HCT116 (cell line): ENCODE measurements at regions not wholly inside any gene's neighbourhood (a gene's known extent, or its start where the extent isn't known, plus 50 kb on each side); places are given as distances from the start of the nearest gene placed in this dataset.

ENCODE experiments used
- CTCF ChIP-seq, 3 experiments: fragments of 200-600 bp in 1 of 3; sonication (generic) in 1 of 3; IDR thresholded peaks in 2 of 3; conservative IDR thresholded peaks in 1 of 3; 2 replicates each; pipeline ENCODE4 v1.5.1; 2012 to 2017; ENCODE audit warnings: low read depth in 2 of 3, low read length in 2 of 3, antibody characterized with exemption in 1 of 3, borderline replicate concordance in 1 of 3, control low read depth in 1 of 3, mild to moderate bottlenecking in 1 of 3, mixed read lengths in 1 of 3, mixed run types in 1 of 3, moderate library complexity in 1 of 3; ENCODE audit not compliant: insufficient read depth in 1 of 3
- EZH2phosphoT487 ChIP-seq: fragments of 200-600 bp; IDR thresholded peaks from 2 replicates; pipeline ENCODE4 v1.6.1; 2018; ENCODE audit warnings: antibody characterized with exemption, borderline replicate concordance
- POLR2A ChIP-seq: IDR thresholded peaks from 2 replicates; pipeline ENCODE4 v1.7.0; 2011; ENCODE audit warnings: borderline replicate concordance; ENCODE audit not compliant: insufficient read depth, insufficient read length; ENCODE audit errors: extremely low read depth
- TF ChIP-seq, protein P1 (sequence below): IDR thresholded peaks from 2 replicates; pipeline ENCODE4 v1.6.1; 2012

DNA sequence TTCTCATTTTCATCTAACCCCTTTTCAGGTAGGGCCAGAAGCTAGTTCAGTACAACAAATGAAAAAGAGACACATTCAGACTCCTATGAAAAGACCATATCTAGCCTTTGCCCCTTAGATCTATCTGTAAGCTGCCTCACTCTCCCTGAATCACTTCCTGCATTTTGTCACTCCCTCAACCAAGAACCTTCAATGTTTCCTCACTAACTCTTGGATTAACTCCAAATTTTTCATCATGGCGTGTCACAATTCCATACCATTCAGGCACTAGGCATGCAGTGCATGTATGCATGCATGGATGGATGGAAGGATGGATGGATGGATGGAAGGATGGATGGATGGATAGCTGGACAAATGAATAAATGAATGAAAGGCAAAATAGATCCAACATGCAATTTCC, 356.9 kb downstream of the TNS1 start:
- TF ChIP-seq EZH2phosphoT487 (no peak), POLR2A (no peak), CTCF (IDR thresholded peaks at IDR 0.05 in 2 of 3, conservative IDR thresholded peaks at IDR 0.05 in 1 of 3; ENCODE audit: borderline replicate concordance in 1 of 3, insufficient read depth in 1 of 3, low read depth in 2 of 3, low read length in 2 of 3) (no peak)
- TF ChIP-seq, protein P1, sequence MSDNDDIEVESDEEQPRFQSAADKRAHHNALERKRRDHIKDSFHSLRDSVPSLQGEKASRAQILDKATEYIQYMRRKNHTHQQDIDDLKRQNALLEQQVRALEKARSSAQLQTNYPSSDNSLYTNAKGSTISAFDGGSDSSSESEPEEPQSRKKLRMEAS: no peak
